Activated CD8-positive, alpha-beta memory T cell treated with anti-CD3 and anti-CD28 coated beads, Interleukin-2, amount 50 U/mL, for 24 hours (primary cell): ENCODE measurements at regions not wholly inside any gene's neighbourhood (a gene's known extent, or its start where the extent isn't known, plus 50 kb on each side); places are given as distances from the start of the nearest gene placed in this dataset.

Experiments used
- DNase-seq: peaks from one replicate; pipeline ENCODE4 v3.0.0-alpha.2; 2020; ENCODE audit errors: extremely low read depth

DNA sequence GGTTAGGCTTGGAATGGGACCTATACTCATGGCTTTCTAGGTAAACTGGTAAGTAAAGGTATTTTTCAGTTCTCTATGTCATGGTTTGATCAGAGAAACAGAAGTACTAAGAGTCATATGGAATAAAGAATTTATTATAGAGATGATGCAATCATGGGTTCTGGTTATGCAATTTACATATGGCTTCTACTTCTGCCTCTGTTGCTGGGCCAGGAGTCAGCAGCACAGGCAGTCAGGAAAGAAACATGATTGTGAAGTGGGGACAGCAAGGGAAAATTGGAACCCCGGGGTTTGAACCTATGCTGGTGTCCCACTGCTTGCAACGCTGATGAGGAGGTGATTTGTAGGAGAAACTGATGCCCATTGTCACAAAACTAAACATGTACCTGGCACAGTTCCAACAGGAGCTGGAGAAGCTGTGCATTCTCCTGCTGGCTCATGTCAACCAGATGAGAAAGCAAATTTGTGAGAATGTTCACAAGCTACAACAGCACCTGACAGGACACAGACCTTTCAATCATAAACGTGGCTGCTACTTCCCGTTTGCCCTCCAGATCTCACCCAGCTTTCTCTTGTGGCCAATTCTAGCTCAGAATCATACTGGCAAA is 887.1 kb downstream of the TFAP2A start:
- no peak for DNase-seq

- no peak for DNase-seq
Observed at GRCh38 chr6:9523462-9523861, 891.4 kb downstream of the TFAP2A start.

DNA sequence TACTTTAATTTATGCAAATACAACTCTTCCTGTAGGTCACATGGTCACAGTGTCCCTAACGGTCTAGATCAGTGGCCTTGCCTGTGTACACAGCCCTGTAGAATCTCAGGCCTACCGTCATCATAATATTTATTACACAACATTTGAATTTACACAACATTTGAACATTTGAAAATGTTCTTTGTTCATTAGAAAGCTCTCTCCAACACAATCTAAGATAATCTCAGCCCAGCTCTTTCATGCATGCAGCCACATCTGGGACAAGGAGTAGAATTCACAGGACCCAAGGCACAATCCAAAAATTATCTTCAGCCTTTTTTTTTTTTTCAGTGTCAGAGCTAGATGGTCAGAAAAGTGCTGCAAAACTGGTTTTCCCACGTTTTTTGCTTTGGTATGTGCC is 892.8 kb downstream of the TFAP2A start:
- DNase-seq, result no peak

DNA sequence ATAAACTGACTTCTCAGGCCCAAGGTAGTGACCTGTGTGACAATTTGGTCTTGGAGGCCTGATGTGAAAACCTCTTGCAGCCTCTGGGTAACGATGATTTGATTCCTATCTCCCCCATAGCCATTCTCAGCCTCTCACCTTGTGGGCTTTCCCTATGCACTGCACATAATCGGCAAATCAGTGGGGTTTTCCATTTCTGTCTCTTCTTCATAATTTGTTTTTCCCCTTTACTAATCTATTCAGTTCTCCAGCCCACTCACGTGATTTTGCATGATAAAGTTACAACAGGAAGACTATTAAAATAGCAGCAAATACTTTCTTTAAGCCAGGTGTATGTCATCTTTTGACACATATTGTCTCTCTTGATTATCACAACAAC is 893.7 kb downstream of the TFAP2A start:
- DNase-seq, result no peak

- no peak for DNase-seq
Observed at GRCh38 chr6:9520417-9521151, 894.3 kb downstream of the TFAP2A start.

DNA sequence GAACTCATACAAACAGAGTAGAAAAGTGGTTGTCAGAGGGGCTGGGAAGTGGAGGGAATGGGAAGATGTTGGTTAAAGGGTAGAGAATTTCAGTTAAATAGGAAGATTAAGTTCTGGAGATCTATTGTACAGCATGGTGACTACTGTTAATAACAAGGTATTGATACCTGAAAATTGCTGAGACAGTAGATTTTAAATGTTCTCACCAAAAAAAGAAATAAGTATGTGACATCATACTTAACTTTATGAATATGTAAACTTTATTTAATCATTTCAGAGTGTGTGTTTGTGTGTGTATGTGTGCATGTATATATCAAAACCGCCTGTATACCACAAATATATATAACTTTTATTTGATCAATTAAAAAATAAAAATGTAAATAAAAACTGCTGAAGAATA is 896.4 kb downstream of the TFAP2A start:
- no peak for DNase-seq

DNA sequence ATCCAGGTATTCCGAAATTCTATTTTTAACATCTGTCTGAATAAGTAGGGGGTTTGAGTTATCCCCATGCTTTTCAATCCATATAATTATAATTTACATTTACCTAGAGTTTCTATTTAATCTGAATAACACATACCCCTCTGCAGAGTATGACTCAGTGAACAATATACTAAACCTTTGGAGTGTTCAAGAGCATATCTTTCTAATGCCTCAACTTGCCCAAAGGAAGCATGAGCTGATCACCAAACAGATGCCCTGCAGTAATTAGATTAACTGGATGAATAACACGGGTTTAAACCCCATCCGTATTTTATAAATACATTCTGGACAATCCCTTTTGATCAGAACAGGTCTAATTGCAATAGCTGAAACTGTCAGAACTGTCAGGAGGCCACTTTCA is 897.1 kb downstream of the TFAP2A start:
- DNase-seq, result no peak

DNA sequence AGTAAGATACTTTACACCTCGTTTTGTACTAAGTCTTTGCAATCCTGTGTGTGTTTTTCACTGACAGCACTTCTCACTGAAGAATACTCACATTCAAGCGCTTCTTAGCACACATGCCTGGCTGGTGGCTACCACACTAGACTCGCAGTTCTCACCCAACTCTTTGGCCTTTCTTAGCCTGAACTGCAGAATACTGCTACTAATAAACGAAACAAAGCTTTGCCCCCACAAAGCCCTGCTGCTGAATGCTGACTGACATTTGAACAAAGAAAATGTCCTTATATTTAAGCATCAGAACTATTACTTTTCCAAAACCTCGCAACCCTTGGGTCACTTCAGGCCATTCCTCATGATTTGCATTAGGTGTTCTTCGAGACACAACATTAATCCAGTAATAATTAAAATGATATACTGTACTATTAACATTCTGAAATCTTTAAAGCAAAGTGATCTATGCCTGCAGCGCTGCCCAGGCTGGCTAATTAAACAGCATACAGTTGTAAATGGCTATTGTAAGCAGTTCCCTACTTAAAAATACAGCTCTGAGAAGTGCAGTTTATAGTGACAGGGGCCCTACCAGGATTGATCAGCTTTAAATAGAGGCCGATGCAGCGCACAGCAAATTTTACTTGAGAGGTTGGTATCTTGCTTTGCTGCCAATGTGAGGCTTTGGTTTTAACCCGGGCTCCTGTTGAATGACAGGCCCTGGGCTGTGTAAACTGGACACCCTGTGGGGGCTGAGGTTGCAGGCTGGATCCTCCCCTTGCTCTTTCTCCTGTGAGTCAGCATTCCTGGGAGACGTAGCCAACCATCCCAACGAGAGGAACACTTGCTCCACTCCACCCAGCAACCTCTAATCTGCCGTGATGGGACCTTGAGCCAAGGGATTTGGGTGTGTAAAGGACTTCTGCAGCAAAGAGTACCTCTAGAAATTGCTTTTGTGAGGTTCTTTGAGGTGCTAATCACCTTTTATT is 899.0 kb downstream of the TFAP2A start:
- DNase-seq, result no peak

DNA sequence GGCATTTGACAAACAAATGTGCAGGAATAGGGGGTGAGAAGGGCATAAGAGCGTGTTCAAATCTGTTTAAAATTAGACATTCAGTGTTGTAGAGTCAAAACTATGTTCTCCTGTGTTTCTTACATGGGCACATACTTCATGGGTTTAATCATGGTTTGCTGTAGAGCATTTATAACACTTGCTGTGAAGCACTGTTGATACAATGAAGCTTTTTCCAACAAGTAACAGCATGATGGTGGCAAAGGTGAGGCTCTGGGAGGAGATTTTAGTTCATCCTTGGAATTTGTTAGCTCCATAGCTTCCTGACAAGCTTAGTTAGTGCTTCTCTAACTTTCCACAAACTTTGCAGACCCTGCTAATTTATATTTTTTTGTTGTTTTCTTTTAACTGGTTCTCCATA is 900.7 kb downstream of the TFAP2A start:
- no peak for DNase-seq

- no peak for DNase-seq
Observed at GRCh38 chr6:9511157-9511556, 903.7 kb downstream of the TFAP2A start.

- no peak for DNase-seq
Observed at GRCh38 chr6:9507136-9507895, 907.6 kb downstream of the TFAP2A start.

GRCh38 chr6:9504191-9504590 is 910.7 kb downstream of the TFAP2A start:
- DNase-seq, result no peak

DNA sequence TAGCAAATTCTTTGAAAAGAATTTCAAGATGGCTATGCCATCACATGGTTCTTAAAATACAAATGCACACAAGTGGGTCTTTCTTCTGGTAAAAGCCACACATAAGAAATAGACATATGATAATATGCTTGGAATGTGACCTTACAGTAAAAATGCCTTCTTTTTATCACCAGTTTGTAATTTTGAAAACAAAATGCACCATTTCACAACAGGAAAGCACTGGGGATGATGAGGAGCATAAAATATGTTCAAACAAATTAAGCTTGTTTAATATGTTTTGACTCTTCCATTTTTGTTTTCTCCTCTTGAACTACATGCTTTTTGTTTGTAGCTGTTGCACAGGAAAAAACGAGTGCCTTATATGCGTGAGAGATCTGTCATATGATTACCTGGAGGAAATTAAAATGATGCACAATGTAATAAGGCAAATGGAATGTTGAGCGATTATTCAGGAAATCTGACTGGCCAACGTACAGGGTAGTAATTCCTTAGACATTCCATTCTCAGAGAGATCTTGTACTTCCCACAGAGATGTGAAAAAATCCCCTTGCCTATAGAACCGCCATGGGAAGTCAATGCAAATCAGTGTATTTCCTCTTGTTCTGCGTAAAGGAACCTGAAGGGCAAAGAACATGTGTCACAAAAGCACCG is 911.6 kb downstream of the TFAP2A start:
- no peak for DNase-seq

- no peak for DNase-seq
Observed at GRCh38 chr6:9499709-9500108, 915.2 kb downstream of the TFAP2A start.

DNA sequence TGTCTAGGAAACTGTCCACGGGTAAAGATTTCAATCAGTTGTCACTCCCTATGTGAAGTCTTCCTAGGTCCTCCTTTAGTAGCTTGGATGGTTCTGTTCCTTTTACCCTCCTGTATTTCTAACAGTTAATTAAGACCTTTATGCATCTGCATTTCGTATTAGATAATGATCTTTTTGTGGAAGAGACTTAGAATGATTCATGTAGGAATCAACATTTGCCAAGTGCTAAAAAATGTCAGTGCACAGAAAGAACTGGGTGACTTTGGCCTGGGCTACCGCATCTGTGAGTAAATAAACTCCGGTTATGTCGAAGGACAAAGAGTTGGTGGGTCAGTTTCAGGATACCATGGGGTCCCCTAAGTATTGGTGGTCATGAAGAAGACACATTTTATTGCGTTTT is 918.0 kb downstream of the TFAP2A start:
- no peak for DNase-seq

DNA sequence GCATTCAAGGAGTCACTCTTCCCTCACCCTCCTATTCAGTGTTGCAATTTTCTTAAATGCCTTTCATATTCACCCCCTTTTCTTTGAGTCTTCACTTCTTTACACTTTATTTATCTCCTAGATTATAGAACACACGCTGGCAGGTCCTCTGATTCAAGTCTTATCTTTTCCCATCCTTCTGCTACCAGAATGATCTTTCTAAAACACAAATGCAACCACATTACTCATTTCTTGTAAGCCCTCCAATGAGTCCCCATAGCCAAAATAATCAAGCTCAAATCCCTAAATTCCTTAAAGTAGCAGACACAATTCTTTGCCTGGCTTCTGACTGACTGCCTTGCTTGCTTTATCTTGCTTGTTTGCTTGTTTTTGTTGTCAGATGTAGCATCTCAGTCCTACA is 920.0 kb downstream of the TFAP2A start:
- no peak for DNase-seq

DNA sequence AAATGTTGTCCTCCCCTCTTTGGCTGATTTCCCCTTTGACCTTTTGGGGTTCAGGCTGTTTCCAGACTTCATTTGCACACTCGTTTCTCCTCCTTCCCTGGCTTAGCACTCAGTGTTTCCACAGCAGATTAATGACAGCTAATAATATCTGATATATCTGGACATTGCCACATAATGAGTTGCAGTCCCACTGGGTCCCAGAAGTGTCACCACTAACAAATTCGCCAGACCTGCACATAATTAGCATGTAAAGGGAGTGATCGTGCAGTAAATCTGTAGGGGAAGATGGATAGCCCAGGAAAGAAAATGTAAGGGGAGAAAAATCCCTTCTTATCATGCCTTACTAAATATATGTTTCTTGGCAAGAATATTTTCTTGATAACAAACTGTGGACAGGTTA is 922.1 kb downstream of the TFAP2A start:
- DNase-seq, result no peak

DNA sequence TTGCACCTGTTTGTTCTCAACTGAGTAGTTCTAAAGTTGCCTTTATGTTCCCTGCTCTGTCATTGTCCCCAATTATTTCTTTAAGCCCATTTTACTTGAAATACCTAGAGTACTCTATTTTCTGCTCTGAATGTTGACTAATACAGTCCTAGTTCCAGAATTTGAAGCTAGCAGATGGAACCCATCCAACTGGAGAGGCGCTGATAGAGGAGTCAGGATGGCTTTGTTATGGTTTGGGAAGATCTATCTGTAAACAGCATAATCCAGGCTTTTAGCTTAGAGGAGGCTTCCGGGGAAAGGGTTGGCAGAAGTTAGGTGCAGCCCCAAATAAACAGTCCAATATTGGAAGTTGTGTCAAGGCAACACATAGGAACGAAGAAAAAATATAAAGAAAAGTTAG is 927.7 kb downstream of the TFAP2A start:
- no peak for DNase-seq

- DNase-seq, result no peak
Observed at GRCh38 chr6:9485992-9486391, 928.9 kb downstream of the TFAP2A start.

DNA sequence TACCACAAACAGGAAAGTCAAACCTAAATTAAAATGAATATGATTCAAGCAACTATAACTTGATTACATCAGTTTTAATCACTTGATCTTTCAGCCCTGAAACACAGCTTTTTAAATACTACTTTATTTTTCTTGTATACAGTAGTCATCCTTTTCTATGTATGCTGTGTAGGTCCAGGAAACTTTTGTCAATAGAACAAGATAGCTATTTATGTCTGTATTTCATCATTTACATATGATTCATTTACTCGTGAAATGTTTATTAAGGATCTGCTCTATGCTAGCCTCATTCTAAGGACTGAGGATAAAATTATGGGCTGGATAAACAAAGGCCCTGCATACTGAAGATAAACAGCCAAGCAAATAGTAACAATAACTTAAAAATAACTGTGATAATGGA is 930.2 kb downstream of the TFAP2A start:
- no peak for DNase-seq

- no peak for DNase-seq
Observed at GRCh38 chr6:9484091-9484490, 930.8 kb downstream of the TFAP2A start.
